ENCODE measurements at regions not wholly inside any gene's neighbourhood (a gene's known extent, or its start where the extent isn't known, plus 50 kb on each side); places are given as distances from the start of the nearest gene placed in this dataset.

- no peak for TF ChIP-seq CTCF (IDR thresholded peaks at IDR 0.05)
- peak; percentile 66 for DNase-seq
- intact Hi-C loops (cut with DNase I), result no loop called here
- no peaks in the 10 kb centered on the region for H3K9me3 ChIP-seq
- H3K36me3 ChIP-seq, result no peaks in the 10 kb centered on the region
- no peaks in the 10 kb centered on the region for H3K27me3 ChIP-seq (ENCODE audit: low read depth)
- H3K27ac ChIP-seq, result no peak overlapping the region
- peaks cover 24% of the 10 kb centered on the region for H3K4me1 ChIP-seq
- H3K4me3 ChIP-seq, result no peak overlapping the region
- ATAC-seq, result peak in 1 of 2 donors; percentile 25
Observed at GRCh38 chr1:229023651-229024300, 247.1 kb upstream of the RAB4A start.

- intact Hi-C loops (cut with DNase I), result no loop called here
- TF ChIP-seq CTCF (IDR thresholded peaks at IDR 0.05), result no peak
- no peak overlapping the region for H3K27ac ChIP-seq
- ATAC-seq, result peak in 1 of 2 donors; percentile 10
- no peaks in the 10 kb centered on the region for H3K36me3 ChIP-seq
- no peak for DNase-seq
- H3K9me3 ChIP-seq, result no peaks in the 10 kb centered on the region
- no peaks in the 10 kb centered on the region for H3K27me3 ChIP-seq (ENCODE audit: low read depth)
- H3K4me3 ChIP-seq, result no peak overlapping the region
- peaks cover 24% of the 10 kb centered on the region for H3K4me1 ChIP-seq
Observed at GRCh38 chr1:229024528-229025130, 246.3 kb upstream of the RAB4A start.

DNA sequence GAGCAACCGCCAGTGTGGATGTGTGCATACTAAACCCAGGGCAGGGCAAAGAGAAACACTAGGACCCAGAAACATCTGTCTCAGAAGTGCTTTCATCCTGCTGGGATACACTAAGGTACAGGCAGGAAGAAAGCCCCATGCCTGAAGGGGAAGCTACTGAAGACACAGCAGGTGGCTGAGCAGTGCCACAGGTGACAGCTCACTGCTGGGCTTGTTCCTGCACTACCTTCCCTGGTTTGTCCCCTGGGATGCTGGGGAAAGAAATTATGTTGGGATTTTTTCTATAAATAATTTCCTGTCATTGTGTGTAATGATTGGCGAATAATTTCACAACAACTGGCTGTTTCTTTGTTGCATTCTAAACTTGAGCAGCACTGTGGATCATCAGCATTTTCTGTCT is 245.3 kb upstream of the RAB4A start:
- Histone ChIP-seq H3K36me3 (no peaks in the 10 kb centered on the region), H3K4me3 (no peak overlapping the region), H3K27ac (no peak overlapping the region), H3K27me3 (ENCODE audit: low read depth) (no peaks in the 10 kb centered on the region), H3K9me3 (no peaks in the 10 kb centered on the region), H3K4me1 (peaks cover 16% of the 10 kb centered on the region)
- TF ChIP-seq CTCF (IDR thresholded peaks at IDR 0.05), result no peak
- DNase-seq, result no peak
- no peak for ATAC-seq
- intact Hi-C loops (cut with DNase I), result no loop called here

- no peaks in the 10 kb centered on the region for H3K27me3 ChIP-seq (ENCODE audit: low read depth)
- H3K4me3 ChIP-seq, result no peak overlapping the region
- H3K4me1 ChIP-seq, result peaks cover 16% of the 10 kb centered on the region
- ATAC-seq (no peak), DNase-seq (no peak)
- TF ChIP-seq CTCF (IDR thresholded peaks at IDR 0.05), result no peak
- H3K27ac ChIP-seq, result peak overlapping the region; percentile 64
- H3K9me3 ChIP-seq, result no peaks in the 10 kb centered on the region
- intact Hi-C loops (cut with DNase I), result no loop called here
- H3K36me3 ChIP-seq, result no peaks in the 10 kb centered on the region
Observed at GRCh38 chr1:229027158-229027557, 243.8 kb upstream of the RAB4A start.

GRCh38 chr1:229027622-229028182 is 243.2 kb upstream of the RAB4A start:
- intact Hi-C loops (cut with DNase I), result no loop called here
- peaks cover 21% of the 10 kb centered on the region for H3K4me1 ChIP-seq
- ATAC-seq, result peak; percentile 73

More at GRCh38 chr1:229027622-229028182, 243.2 kb upstream of the RAB4A start:
- DNase-seq, result peak; percentile 73
- Histone ChIP-seq H3K9me3 (no peaks in the 10 kb centered on the region), H3K4me3 (no peak overlapping the region), H3K27me3 (ENCODE audit: low read depth) (no peaks in the 10 kb centered on the region), H3K36me3 (no peaks in the 10 kb centered on the region), H3K27ac (peak overlapping the region; percentile 64)
- TF ChIP-seq CTCF (IDR thresholded peaks at IDR 0.05), result no peak

All from lower lobe of right lung (tissue), 2 donors.